WTC11 (cell line): ENCODE measurements at regions not wholly inside any gene's neighbourhood (a gene's known extent, or its start where the extent isn't known, plus 50 kb on each side); places are given as distances from the start of the nearest gene placed in this dataset.

ENCODE experiments used
- ATAC-seq: fragments of 200-7000 bp; cut with Tn5 transposase; 2 replicates; pipeline ENCODE4 v1.10.0; 2021; ENCODE audit warnings: mild to moderate bottlenecking, moderate library complexity
- CTCF ChIA-PET: fragments of 300-600 bp; sonication (Branson Sonifier 250); formaldehyde crosslinking; loops from one replicate; lab custom pipeline; 2021; ENCODE audit warnings: antibody characterized with exemption; lab: Charles Lee
- POLR2A ChIA-PET: fragments of 350-600 bp; sonication (Branson Sonifier 250); formaldehyde crosslinking; loops from one replicate; lab custom pipeline; 2021; ENCODE audit warnings: antibody characterized with exemption; lab: Charles Lee
- DNase-seq: peaks from one replicate; pipeline ENCODE4 v3.0.0; 2021; ENCODE audit warnings: low spot score
- H3K27ac Mint-ChIP-seq: 2 replicates; pipeline ENCODE4 v1.8.0; 2021; ENCODE audit warnings: mixed read lengths
- H3K27me3 Mint-ChIP-seq: 2 replicates; pipeline ENCODE4 v1.8.0; 2021; ENCODE audit warnings: low read depth, mild to moderate bottlenecking, moderate library complexity, mixed read lengths
- H3K36me3 Mint-ChIP-seq: 2 replicates; pipeline ENCODE4 v1.8.0; 2021; ENCODE audit warnings: mixed read lengths
- H3K4me1 Mint-ChIP-seq: 2 replicates; pipeline ENCODE4 v1.8.0; 2022; ENCODE audit warnings: mixed read lengths
- H3K4me3 Mint-ChIP-seq: 2 replicates; pipeline ENCODE4 v1.8.0; 2021; ENCODE audit warnings: mild to moderate bottlenecking, moderate library complexity, mixed read lengths
- H3K9me3 Mint-ChIP-seq: 2 replicates; pipeline ENCODE4 v1.8.0; 2021; ENCODE audit warnings: mixed read lengths
- AR ChIP-seq: fragments of 250-450 bp; sonication (Bioruptor Pico); IDR thresholded peaks from 2 replicates; pipeline ENCODE4 v1.9.0; 2021; ENCODE audit warnings: mild to moderate bottlenecking
- FOXP1 ChIP-seq: sonication (generic); formaldehyde crosslinking; IDR thresholded peaks from 2 replicates; pipeline ENCODE4 v1.8.0; 2022; ENCODE audit warnings: missing genetic modification reagents, mild to moderate bottlenecking, moderate library complexity, borderline replicate concordance
- MXD4 ChIP-seq: fragments of 250-450 bp; sonication (Bioruptor Pico); IDR thresholded peaks from 2 replicates; pipeline ENCODE4 v1.8.0; 2021; ENCODE audit warnings: mild to moderate bottlenecking, moderate library complexity, borderline replicate concordance
- MYBL2 ChIP-seq: sonication (generic); formaldehyde crosslinking; IDR thresholded peaks from 2 replicates; pipeline ENCODE4 v1.8.1; 2023; ENCODE audit warnings: mild to moderate bottlenecking, moderate library complexity, missing genetic modification reagents
- PRDM15 ChIP-seq: sonication (generic); formaldehyde crosslinking; IDR thresholded peaks from 2 replicates; pipeline ENCODE4 v1.8.0; 2022; ENCODE audit warnings: missing genetic modification reagents
- SOX15 ChIP-seq: fragments of 250-450 bp; sonication (Bioruptor Pico); IDR thresholded peaks from 2 replicates; pipeline ENCODE4 v1.9.0; 2021; ENCODE audit warnings: mild to moderate bottlenecking
- TCF7 ChIP-seq: sonication (generic); formaldehyde crosslinking; IDR thresholded peaks from 2 replicates; pipeline ENCODE4 v1.8.0; 2022; ENCODE audit warnings: mild to moderate bottlenecking, low read depth, missing genetic modification reagents, moderate library complexity
- TEAD4 ChIP-seq: sonication (generic); formaldehyde crosslinking; IDR thresholded peaks from 2 replicates; pipeline ENCODE4 v1.8.0; 2022; ENCODE audit warnings: mild to moderate bottlenecking, missing genetic modification reagents
- ZBTB21 ChIP-seq: sonication (generic); formaldehyde crosslinking; IDR thresholded peaks from 2 replicates; pipeline ENCODE4 v1.8.1; 2023; ENCODE audit warnings: mild to moderate bottlenecking, missing genetic modification reagents, borderline replicate concordance
- ZMAT4 ChIP-seq: fragments of 250-450 bp; sonication (Bioruptor Pico); IDR thresholded peaks from 2 replicates; pipeline ENCODE4 v1.9.0; 2021; ENCODE audit warnings: mild to moderate bottlenecking
- ZNF138 ChIP-seq: sonication (generic); formaldehyde crosslinking; conservative IDR thresholded peaks from 2 replicates; pipeline ENCODE4 v1.8.1; 2022; ENCODE audit warnings: mild to moderate bottlenecking, moderate library complexity, missing genetic modification reagents
- ZNF263 ChIP-seq: sonication (generic); formaldehyde crosslinking; IDR thresholded peaks from 2 replicates; pipeline ENCODE4 v1.8.1; 2022; ENCODE audit warnings: low read depth, mild to moderate bottlenecking, moderate library complexity, missing genetic modification reagents
- ZNF416 ChIP-seq: fragments of 250-450 bp; sonication (Bioruptor Pico); IDR thresholded peaks from 2 replicates; pipeline ENCODE4 v1.9.0; 2021; ENCODE audit warnings: mild to moderate bottlenecking, inconsistent platforms
- ZNF512 ChIP-seq: sonication (generic); formaldehyde crosslinking; IDR thresholded peaks from 2 replicates; pipeline ENCODE4 v1.8.1; 2022; ENCODE audit warnings: missing genetic modification reagents, borderline replicate concordance
- ZNF671 ChIP-seq: fragments of 250-450 bp; sonication (Bioruptor Pico); IDR thresholded peaks from 2 replicates; pipeline ENCODE4 v1.8.0; 2021; ENCODE audit warnings: mild to moderate bottlenecking
- TF ChIP-seq, protein P1 (sequence below): sonication (generic); formaldehyde crosslinking; conservative IDR thresholded peaks from 2 replicates; pipeline ENCODE4 v1.8.1; 2022; ENCODE audit warnings: mild to moderate bottlenecking, missing genetic modification reagents
- TF ChIP-seq, protein P2 (sequence below): fragments of 250-450 bp; sonication (Bioruptor Pico); IDR thresholded peaks from 2 replicates; pipeline ENCODE4 v1.9.0; 2021; ENCODE audit warnings: moderate library complexity, mild to moderate bottlenecking, inconsistent platforms, borderline replicate concordance
- TF ChIP-seq, protein P3 (sequence below): sonication (generic); formaldehyde crosslinking; IDR thresholded peaks from 2 replicates; pipeline ENCODE4 v1.8.0; 2022; ENCODE audit warnings: mild to moderate bottlenecking, missing genetic modification reagents
- TF ChIP-seq, protein P4 (sequence below): sonication (generic); formaldehyde crosslinking; conservative IDR thresholded peaks from 2 replicates; pipeline ENCODE4 v1.8.1; 2023; ENCODE audit warnings: mild to moderate bottlenecking, low read depth, missing genetic modification reagents, moderate library complexity
- TF ChIP-seq, protein P5 (sequence below): fragments of 250-450 bp; sonication (Bioruptor Pico); conservative IDR thresholded peaks from 2 replicates; pipeline ENCODE4 v1.9.0; 2021; ENCODE audit warnings: mild to moderate bottlenecking

DNA sequence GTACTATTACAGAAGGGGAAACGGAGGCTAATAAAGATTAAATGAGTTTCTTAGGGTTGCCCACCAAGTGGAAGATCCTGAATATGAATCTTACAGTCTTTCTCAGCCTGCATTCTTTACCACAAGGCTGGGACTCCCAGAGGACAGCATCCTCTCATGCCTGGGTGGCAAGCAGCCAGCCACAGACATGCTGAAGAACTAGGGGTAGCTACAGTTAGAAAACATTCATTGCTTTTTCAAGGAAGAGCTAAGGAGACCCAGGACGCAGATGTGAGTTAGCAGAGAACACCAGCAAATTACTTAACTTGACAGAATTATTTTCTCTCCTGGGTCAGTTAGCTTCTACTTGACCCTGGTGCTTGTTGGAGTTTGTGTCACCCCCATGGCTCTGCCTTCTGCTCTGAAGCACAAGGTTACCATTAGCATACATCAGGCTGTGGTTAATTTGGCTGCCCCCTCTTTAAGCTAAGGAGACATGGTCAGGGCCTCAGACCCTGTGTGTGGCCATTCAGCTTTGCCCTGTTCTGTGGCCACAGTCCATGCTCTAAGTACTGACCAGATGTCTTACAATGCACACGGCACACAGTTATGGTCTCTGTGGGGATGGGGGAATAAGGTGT lies 132.3 kb upstream of the TNP1 start (continued):
- TF ChIP-seq AR (CRISPR knock-in tag) (no peak), ZNF138 (CRISPR knock-in tag) (no peak), ZBTB21 (CRISPR knock-in tag) (no peak), ZNF671 (CRISPR knock-in tag) (no peak), ZNF512 (CRISPR knock-in tag) (no peak), TEAD4 (CRISPR knock-in tag) (no peak), TCF7 (CRISPR knock-in tag) (no peak), MXD4 (CRISPR knock-in tag) (no peak)
- TF ChIP-seq, protein P1, sequence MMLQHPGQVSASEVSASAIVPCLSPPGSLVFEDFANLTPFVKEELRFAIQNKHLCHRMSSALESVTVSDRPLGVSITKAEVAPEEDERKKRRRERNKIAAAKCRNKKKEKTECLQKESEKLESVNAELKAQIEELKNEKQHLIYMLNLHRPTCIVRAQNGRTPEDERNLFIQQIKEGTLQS (CRISPR knock-in tag), result no peak

DNA sequence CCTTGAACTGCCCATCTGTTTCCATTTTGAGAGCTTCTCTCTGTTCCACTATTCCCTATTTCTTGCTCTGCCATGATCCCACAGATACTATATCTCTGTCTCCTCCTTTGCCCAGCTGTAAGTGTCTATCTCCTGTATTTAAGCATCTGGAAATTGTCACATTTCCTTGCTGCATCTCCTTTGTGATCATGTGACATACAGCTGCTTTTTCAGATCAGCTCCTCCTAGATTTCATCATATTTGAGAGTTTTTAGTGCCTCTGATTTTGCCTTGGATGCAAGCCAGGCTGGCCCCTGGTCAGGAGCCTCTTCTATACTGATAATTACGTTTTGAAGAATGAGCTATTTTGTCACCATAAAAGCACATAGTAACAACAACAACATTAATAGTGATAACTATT lies 131.7 kb upstream of the TNP1 start:
- DNase-seq, result no peak
- no peaks in the 10 kb centered on the region for H3K9me3 Mint-ChIP-seq
- no peaks in the 10 kb centered on the region for H3K27me3 Mint-ChIP-seq
- CTCF ChIA-PET, result no interaction called here
- peaks cover 3% of the 10 kb centered on the region; the same call in 1 of the 2 replicates for H3K4me1 Mint-ChIP-seq
- POLR2A ChIA-PET, result no interaction called here
- ATAC-seq, result no peak
- no peaks in the 10 kb centered on the region for H3K36me3 Mint-ChIP-seq
- H3K4me3 Mint-ChIP-seq, result no peak overlapping the region
- H3K27ac Mint-ChIP-seq, result no peak overlapping the region
- TF ChIP-seq, protein P2, sequence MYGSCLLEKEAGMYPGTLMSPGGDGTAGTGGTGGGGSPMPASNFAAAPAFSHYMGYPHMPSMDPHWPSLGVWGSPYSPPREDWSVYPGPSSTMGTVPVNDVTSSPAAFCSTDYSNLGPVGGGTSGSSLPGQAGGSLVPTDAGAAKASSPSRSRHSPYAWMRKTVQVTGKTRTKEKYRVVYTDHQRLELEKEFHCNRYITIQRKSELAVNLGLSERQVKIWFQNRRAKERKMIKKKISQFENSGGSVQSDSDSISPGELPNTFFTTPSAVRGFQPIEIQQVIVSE (CRISPR knock-in tag), result no peak
- TF ChIP-seq, protein P3, sequence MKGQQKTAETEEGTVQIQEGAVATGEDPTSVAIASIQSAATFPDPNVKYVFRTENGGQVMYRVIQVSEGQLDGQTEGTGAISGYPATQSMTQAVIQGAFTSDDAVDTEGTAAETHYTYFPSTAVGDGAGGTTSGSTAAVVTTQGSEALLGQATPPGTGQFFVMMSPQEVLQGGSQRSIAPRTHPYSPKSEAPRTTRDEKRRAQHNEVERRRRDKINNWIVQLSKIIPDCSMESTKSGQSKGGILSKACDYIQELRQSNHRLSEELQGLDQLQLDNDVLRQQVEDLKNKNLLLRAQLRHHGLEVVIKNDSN (CRISPR knock-in tag), result no peak
- TF ChIP-seq MYBL2, result no peak
- TF ChIP-seq ZNF416 (CRISPR knock-in tag), result no peak
- TF ChIP-seq ZMAT4 (CRISPR knock-in tag), result no peak
- no peak for TF ChIP-seq SOX15 (CRISPR knock-in tag)
- no peak for TF ChIP-seq FOXP1 (CRISPR knock-in tag)
- TF ChIP-seq ZNF263 (CRISPR knock-in tag), result no peak
- TF ChIP-seq PRDM15 (CRISPR knock-in tag), result no peak
- TF ChIP-seq, protein P4, sequence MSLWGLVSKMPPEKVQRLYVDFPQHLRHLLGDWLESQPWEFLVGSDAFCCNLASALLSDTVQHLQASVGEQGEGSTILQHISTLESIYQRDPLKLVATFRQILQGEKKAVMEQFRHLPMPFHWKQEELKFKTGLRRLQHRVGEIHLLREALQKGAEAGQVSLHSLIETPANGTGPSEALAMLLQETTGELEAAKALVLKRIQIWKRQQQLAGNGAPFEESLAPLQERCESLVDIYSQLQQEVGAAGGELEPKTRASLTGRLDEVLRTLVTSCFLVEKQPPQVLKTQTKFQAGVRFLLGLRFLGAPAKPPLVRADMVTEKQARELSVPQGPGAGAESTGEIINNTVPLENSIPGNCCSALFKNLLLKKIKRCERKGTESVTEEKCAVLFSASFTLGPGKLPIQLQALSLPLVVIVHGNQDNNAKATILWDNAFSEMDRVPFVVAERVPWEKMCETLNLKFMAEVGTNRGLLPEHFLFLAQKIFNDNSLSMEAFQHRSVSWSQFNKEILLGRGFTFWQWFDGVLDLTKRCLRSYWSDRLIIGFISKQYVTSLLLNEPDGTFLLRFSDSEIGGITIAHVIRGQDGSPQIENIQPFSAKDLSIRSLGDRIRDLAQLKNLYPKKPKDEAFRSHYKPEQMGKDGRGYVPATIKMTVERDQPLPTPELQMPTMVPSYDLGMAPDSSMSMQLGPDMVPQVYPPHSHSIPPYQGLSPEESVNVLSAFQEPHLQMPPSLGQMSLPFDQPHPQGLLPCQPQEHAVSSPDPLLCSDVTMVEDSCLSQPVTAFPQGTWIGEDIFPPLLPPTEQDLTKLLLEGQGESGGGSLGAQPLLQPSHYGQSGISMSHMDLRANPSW (CRISPR knock-in tag), result no peak
- TF ChIP-seq, protein P5, sequence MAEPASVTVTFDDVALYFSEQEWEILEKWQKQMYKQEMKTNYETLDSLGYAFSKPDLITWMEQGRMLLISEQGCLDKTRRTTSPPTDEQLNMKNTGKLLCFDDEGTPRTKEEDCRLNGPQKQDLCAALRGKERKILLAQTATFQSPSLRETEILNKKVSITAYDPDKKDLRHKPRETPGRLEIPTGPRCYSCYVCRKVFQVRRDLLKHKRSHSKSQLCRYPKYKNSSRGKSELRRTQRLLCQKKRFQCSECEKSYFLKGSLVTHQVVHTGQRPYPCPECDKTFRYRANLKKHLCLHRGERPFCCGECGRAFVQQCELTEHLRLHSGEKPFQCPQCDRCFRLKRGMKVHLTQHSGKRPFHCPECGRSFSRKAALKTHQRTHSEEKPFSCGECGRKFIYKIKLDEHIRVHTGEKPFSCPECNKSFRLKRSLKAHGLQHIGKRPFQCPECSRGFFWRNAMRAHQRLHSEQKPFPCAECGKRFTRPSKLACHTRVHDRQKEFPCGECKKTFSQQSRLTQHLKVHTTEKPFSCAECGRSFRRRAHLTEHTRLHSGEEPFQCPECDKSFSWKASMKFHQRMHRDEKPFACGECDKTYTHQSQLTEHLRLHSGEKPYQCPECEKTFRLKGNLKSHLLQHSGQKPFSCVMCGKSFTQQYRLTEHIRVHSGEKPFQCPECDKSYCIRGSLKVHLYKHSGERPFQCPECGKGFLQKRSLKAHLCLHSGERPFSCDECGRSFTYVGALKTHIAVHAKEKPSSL (CRISPR knock-in tag), result no peak
